Mesenchymal stem cell (in vitro differentiated cells and primary cell): ENCODE measurements at regions not wholly inside any gene's neighbourhood (a gene's known extent, or its start where the extent isn't known, plus 50 kb on each side); places are given as distances from the start of the nearest gene placed in this dataset.

Experiments
- DNase-seq: peaks from one replicate; pipeline ENCODE4 v3.0.0-alpha.2; 2013
- H2AFZ ChIP-seq: one replicate; pipeline ENCODE4 v1.6.1; 2013; ENCODE audit warnings: low read depth, mild to moderate bottlenecking, control low read depth, inconsistent platforms, low read length, moderate library complexity
- H2AK5ac ChIP-seq: 2 replicates; pipeline ENCODE4 v1.6.1; 2013; ENCODE audit warnings: low read length, moderate library complexity, mild to moderate bottlenecking, inconsistent platforms; ENCODE audit not compliant: severe bottlenecking
- H2BK120ac ChIP-seq: one replicate; pipeline ENCODE4 v1.6.1; 2013; ENCODE audit warnings: low read depth, mild to moderate bottlenecking, inconsistent platforms, low read length, moderate library complexity
- H2BK12ac ChIP-seq, 2 experiments: one replicate each; pipeline ENCODE4 v1.6.1; 2013; ENCODE audit warnings: inconsistent platforms in 2 of 2, low read length in 2 of 2, mild to moderate bottlenecking in 2 of 2, moderate library complexity in 2 of 2, control low read depth in 1 of 2
- H2BK15ac ChIP-seq: one replicate; pipeline ENCODE4 v1.6.1; 2013; ENCODE audit warnings: mild to moderate bottlenecking, low read depth, inconsistent platforms; ENCODE audit not compliant: poor library complexity, severe bottlenecking
- H2BK5ac ChIP-seq: 2 replicates; pipeline ENCODE4 v1.6.1; 2013; ENCODE audit warnings: low read depth, mild to moderate bottlenecking, low read length, control low read depth, inconsistent platforms; ENCODE audit not compliant: poor library complexity, severe bottlenecking
- H3K14ac ChIP-seq, 2 experiments: one replicate each; pipeline ENCODE4 v1.6.1; 2013; ENCODE audit warnings: inconsistent platforms in 2 of 2, low read length in 2 of 2, control low read depth in 1 of 2, mild to moderate bottlenecking in 1 of 2, moderate library complexity in 1 of 2
- H3K18ac ChIP-seq, 2 experiments: one replicate each; pipeline ENCODE4 v1.6.1; 2013; ENCODE audit warnings: inconsistent platforms in 2 of 2, low read length in 2 of 2, control low read depth in 1 of 2, low read depth in 1 of 2, mild to moderate bottlenecking in 1 of 2
- H3K23ac ChIP-seq, 2 experiments: one replicate each; pipeline ENCODE4 v1.6.1; 2013; ENCODE audit warnings: inconsistent platforms in 2 of 2, low read length in 2 of 2, mild to moderate bottlenecking in 2 of 2, moderate library complexity in 2 of 2, control low read depth in 1 of 2
- H3K27ac ChIP-seq: 2 replicates; pipeline ENCODE4 v1.5.1; 2013; ENCODE audit warnings: mild to moderate bottlenecking, moderate library complexity, low read length, control low read depth, inconsistent platforms; ENCODE audit not compliant: poor library complexity, severe bottlenecking
- H3K27me3 ChIP-seq, 2 experiments: 2 replicates each; pipeline versions ENCODE4 v1.6.1 to v1.7.0; 2013; ENCODE audit warnings: low read length in 2 of 2, mild to moderate bottlenecking in 2 of 2, moderate library complexity in 2 of 2, control low read depth in 1 of 2, inconsistent platforms in 1 of 2; ENCODE audit not compliant: control insufficient read depth in 1 of 2, insufficient read depth in 1 of 2
- H3K36me3 ChIP-seq, 2 experiments: 2 replicates each; pipeline versions ENCODE4 v1.6.1 to v1.7.0; 2013; ENCODE audit warnings: low read length in 2 of 2, control low read depth in 1 of 2, inconsistent platforms in 1 of 2, low read depth in 1 of 2, mild to moderate bottlenecking in 1 of 2; ENCODE audit not compliant: insufficient read depth in 2 of 2, control insufficient read depth in 1 of 2
- H3K4ac ChIP-seq, 2 experiments: one replicate each; pipeline ENCODE4 v1.6.1; 2013; ENCODE audit warnings: inconsistent platforms in 2 of 2, low read length in 2 of 2, mild to moderate bottlenecking in 2 of 2, moderate library complexity in 2 of 2, control low read depth in 1 of 2, low read depth in 1 of 2
- H3K4me1 ChIP-seq: 2 replicates; pipeline ENCODE4 v1.6.1; 2013; ENCODE audit warnings: low read depth, low read length, control low read depth; ENCODE audit not compliant: control insufficient read depth, insufficient read depth
- H3K4me2 ChIP-seq: 2 replicates; pipeline ENCODE4 v1.6.1; 2013; ENCODE audit warnings: low read length, mild to moderate bottlenecking, inconsistent platforms; ENCODE audit not compliant: poor library complexity, severe bottlenecking
- H3K4me3 ChIP-seq, 2 experiments: 2 replicates each; pipeline versions ENCODE4 v1.5.1 to v1.7.0; 2013; ENCODE audit warnings: low read length in 2 of 2, mild to moderate bottlenecking in 2 of 2, control low read depth in 1 of 2, low read depth in 1 of 2; ENCODE audit not compliant: insufficient read depth in 1 of 2
- H3K79me1 ChIP-seq: replicated peaks from 2 replicates; pipeline ENCODE4 v1.6.1; 2013; ENCODE audit warnings: mild to moderate bottlenecking, control low read depth, low read length, inconsistent platforms; ENCODE audit not compliant: poor library complexity, severe bottlenecking
- H3K9ac ChIP-seq: 2 replicates; pipeline ENCODE4 v1.7.0; 2013; ENCODE audit warnings: mild to moderate bottlenecking, low read length, moderate library complexity
- H3K9me3 ChIP-seq: 2 replicates; pipeline ENCODE4 v1.7.0; 2013; ENCODE audit warnings: mild to moderate bottlenecking, low read length; ENCODE audit not compliant: control insufficient read depth
- H4K8ac ChIP-seq: one replicate; pipeline ENCODE4 v1.6.1; 2013; ENCODE audit warnings: inconsistent platforms, mild to moderate bottlenecking, low read length, moderate library complexity
- H4K91ac ChIP-seq: one replicate; pipeline ENCODE4 v1.6.1; 2013; ENCODE audit warnings: mild to moderate bottlenecking, low read length, inconsistent platforms
- WGBS: methylation state at CpG from one replicate; pipeline ENCODE4 v1.1.7; 2013; ENCODE audit warnings: mixed read lengths; 5-methylcytosine and 5-hydroxymethylcytosine counted together

DNA sequence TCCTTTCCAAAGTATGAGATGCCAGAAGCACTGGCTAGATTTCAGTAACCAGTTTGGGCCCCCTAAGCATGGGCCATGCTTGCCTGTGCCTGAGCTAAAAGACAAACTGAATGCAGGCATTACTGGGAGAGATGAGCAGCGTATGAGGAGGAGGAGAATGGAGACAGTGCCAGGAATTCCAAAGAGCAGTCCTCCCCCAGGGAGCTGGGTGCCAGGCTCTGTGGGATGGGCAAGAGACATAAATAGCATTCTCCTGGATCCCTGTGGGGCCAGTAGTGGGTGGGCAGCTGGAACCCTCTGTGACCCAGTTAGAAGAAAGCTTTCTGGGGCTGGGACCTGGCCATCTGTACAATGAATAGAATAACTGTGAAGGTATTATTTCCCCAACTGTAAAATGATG, 235.6 kb downstream of the KCNA4 start:
- Histone ChIP-seq H4K8ac (no peak overlapping the region), H2AK5ac (no peak overlapping the region), H3K36me3 (no peaks in the 10 kb centered on the region), H2BK15ac (no peak overlapping the region), H3K27ac (no peak overlapping the region), H2BK12ac (no peak overlapping the region), H2BK120ac (no peak overlapping the region), H3K18ac (no peak overlapping the region), H3K14ac (no peak overlapping the region), H3K4me3 (no peak overlapping the region), H3K79me1 (no peaks in the 10 kb centered on the region), H3K4me2 (no peak overlapping the region), H3K23ac (no peak overlapping the region), H3K4ac (no peak overlapping the region), H2BK5ac (no peak overlapping the region), H3K27me3 (no peaks in the 10 kb centered on the region), H3K9ac (no peak overlapping the region), H4K91ac (no peak overlapping the region), H3K9me3 (no peaks in the 10 kb centered on the region), H3K4me1 (no peaks in the 10 kb centered on the region), H2AFZ (no peak overlapping the region)
- DNase-seq = no peak
- 73% methylated on average over 1 of the region's 1 CpG for WGBS

DNA sequence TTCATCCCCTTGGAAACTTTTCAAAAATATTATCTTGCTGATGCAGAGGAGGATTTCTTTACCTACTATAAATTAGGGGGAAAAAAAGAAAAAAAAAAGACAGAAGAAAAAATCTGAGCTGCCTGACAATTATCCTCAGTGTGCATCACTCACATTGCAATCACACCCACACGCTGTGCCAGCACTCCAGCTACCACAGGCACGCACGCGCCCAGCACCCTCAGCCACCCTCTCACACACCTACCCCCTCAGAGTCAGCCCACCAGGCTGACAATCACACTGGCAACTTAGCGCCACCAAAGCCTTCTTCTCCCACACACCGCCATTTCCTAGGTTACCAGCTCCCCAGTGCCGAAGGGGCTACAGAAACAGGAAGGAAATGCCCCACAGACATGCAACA, 236.1 kb downstream of the KCNA4 start:
- Histone ChIP-seq H3K14ac (no peak overlapping the region), H3K18ac (no peak overlapping the region), H3K79me1 (no peaks in the 10 kb centered on the region), H3K9me3 (no peaks in the 10 kb centered on the region), H4K91ac (no peak overlapping the region), H4K8ac (no peak overlapping the region), H3K23ac (no peak overlapping the region), H2AFZ (no peak overlapping the region), H3K4me1 (no peaks in the 10 kb centered on the region), H3K9ac (no peak overlapping the region), H3K27ac (no peak overlapping the region), H2BK5ac (no peak overlapping the region), H3K4ac (no peak overlapping the region), H3K4me3 (no peak overlapping the region), H2BK15ac (no peak overlapping the region), H3K4me2 (no peak overlapping the region), H3K27me3 (no peaks in the 10 kb centered on the region), H2BK120ac (no peak overlapping the region), H2BK12ac (no peak overlapping the region), H3K36me3 (no peaks in the 10 kb centered on the region), H2AK5ac (no peak overlapping the region)
- 78% methylated on average over 7 of the region's 7 CpGs for WGBS
- DNase-seq = no peak

- 60% methylated on average over 2 of the region's 4 CpGs for WGBS
- peaks cover 2% of the 10 kb centered on the region for H3K9me3 ChIP-seq
- no peak overlapping the region for H4K91ac ChIP-seq
These were observed 243.1 kb downstream of the KCNA4 start for GRCh38 chr11:29773656-29774264.

GRCh38 chr11:29756871-29757270, 260.0 kb downstream of the KCNA4 start:
- Histone ChIP-seq H3K14ac (no peak overlapping the region), H3K23ac (no peak overlapping the region), H4K8ac (no peak overlapping the region), H2AK5ac (no peak overlapping the region), H3K4me3 (no peak overlapping the region), H3K36me3 (no peaks in the 10 kb centered on the region), H3K27me3 (no peaks in the 10 kb centered on the region), H2BK5ac (no peak overlapping the region), H3K27ac (no peak overlapping the region), H3K79me1 (no peaks in the 10 kb centered on the region), H3K4ac (no peak overlapping the region), H3K9me3 (no peaks in the 10 kb centered on the region), H3K4me2 (no peak overlapping the region), H2BK120ac (no peak overlapping the region), H3K4me1 (no peaks in the 10 kb centered on the region), H3K9ac (no peak overlapping the region), H2BK12ac (no peak overlapping the region), H4K91ac (no peak overlapping the region), H2AFZ (no peak overlapping the region), H3K18ac (no peak overlapping the region), H2BK15ac (no peak overlapping the region)
- no peak for DNase-seq
- WGBS = no CpG with 5 or more reads among the region's 1 CpG

More at GRCh38 chr11:29773656-29774264, 243.1 kb downstream of the KCNA4 start:
- Histone ChIP-seq H2BK12ac (no peak overlapping the region), H3K4me1 (no peaks in the 10 kb centered on the region), H3K27ac (no peak overlapping the region), H4K8ac (no peak overlapping the region), H3K79me1 (no peaks in the 10 kb centered on the region), H3K4me3 (no peak overlapping the region), H3K18ac (no peak overlapping the region), H2BK120ac (no peak overlapping the region), H3K36me3 (no peaks in the 10 kb centered on the region), H3K23ac (no peak overlapping the region), H3K14ac (no peak overlapping the region), H3K27me3 (no peaks in the 10 kb centered on the region), H2AFZ (no peak overlapping the region), H3K4ac (no peak overlapping the region), H2BK15ac (no peak overlapping the region), H3K4me2 (no peak overlapping the region), H3K9ac (no peak overlapping the region), H2AK5ac (no peak overlapping the region), H2BK5ac (no peak overlapping the region)
- no peak for DNase-seq
